ENCODE measurements at regions not wholly inside any gene's neighbourhood (a gene's known extent, or its start where the extent isn't known, plus 50 kb on each side); places are given as distances from the start of the nearest gene placed in this dataset.

DNA sequence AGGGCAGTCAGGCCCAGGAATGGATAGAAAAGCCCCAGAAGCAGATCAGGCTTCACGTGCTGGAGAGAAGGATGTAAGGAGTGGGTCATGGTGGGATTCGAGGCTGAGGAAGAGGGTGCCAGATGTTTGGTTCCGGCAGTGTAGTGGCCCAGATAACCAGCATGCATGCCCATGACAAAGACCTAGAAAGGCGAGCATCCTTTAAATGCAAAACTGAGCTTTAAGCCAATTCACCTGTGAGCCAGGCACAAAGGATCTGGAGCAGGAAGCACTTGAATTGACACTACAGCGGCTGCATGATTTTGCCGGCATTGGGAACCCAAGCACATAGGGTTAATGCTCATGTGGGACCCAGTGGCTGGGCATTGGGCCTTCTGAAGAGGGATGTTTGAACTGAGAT, 185.5 kb downstream of the TRIM29 start:
- TF ChIP-seq, protein P1, sequence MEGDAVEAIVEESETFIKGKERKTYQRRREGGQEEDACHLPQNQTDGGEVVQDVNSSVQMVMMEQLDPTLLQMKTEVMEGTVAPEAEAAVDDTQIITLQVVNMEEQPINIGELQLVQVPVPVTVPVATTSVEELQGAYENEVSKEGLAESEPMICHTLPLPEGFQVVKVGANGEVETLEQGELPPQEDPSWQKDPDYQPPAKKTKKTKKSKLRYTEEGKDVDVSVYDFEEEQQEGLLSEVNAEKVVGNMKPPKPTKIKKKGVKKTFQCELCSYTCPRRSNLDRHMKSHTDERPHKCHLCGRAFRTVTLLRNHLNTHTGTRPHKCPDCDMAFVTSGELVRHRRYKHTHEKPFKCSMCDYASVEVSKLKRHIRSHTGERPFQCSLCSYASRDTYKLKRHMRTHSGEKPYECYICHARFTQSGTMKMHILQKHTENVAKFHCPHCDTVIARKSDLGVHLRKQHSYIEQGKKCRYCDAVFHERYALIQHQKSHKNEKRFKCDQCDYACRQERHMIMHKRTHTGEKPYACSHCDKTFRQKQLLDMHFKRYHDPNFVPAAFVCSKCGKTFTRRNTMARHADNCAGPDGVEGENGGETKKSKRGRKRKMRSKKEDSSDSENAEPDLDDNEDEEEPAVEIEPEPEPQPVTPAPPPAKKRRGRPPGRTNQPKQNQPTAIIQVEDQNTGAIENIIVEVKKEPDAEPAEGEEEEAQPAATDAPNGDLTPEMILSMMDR (IDR thresholded peaks at IDR 0.05; ENCODE audit: insufficient read depth, low read depth, low read length), result no peak
- TF ChIP-seq EZH2 (IDR thresholded peaks at IDR 0.05; ENCODE audit: insufficient read depth, low read length), result no peak

Measured in astrocyte (in vitro differentiated cells and primary cell).